Stimulated activated naive CD8-positive, alpha-beta T cell treated with anti-CD3 and anti-CD28 coated beads, Interleukin-15, amount 100 ng/mL, for 72 hours (primary cell): ENCODE measurements at regions not wholly inside any gene's neighbourhood (a gene's known extent, or its start where the extent isn't known, plus 50 kb on each side); places are given as distances from the start of the nearest gene placed in this dataset.
"Not testable (repeated sequence)": the region's sequence is repeated elsewhere in the genome, so short reads cannot be mapped to it uniquely, and the experiment has no call there.

Experiments
- ATAC-seq: fragments of 150-1000 bp; cut with Tn5 transposase; 2 replicates; pipeline ENCODE4 v1.10.0; 2021; ENCODE audit warnings: mild to moderate bottlenecking, moderate library complexity
- DNase-seq, 2 donors: peaks; one replicate each; pipeline ENCODE4 v3.0.0; 2021 to 2022
- H3K27ac Mint-ChIP-seq, 2 donors: one replicate each; pipeline ENCODE4 v1.8.0; 2022; ENCODE audit warnings: mild to moderate bottlenecking in 2 of 2, mixed read lengths in 2 of 2, moderate library complexity in 2 of 2
- H3K27me3 Mint-ChIP-seq: one replicate; pipeline ENCODE4 v1.8.0; 2022; ENCODE audit warnings: mixed read lengths
- H3K4me1 Mint-ChIP-seq: one replicate; pipeline ENCODE4 v1.8.0; 2022; ENCODE audit warnings: mild to moderate bottlenecking, mixed read lengths
- H3K4me3 Mint-ChIP-seq, 2 donors: one replicate each; pipeline ENCODE4 v1.8.0; 2022; ENCODE audit warnings: mild to moderate bottlenecking in 2 of 2, mixed read lengths in 2 of 2, moderate library complexity in 1 of 2
- H3K9me3 Mint-ChIP-seq, 2 donors: one replicate each; pipeline ENCODE4 v1.8.0; 2022; ENCODE audit warnings: mixed read lengths in 2 of 2

DNA sequence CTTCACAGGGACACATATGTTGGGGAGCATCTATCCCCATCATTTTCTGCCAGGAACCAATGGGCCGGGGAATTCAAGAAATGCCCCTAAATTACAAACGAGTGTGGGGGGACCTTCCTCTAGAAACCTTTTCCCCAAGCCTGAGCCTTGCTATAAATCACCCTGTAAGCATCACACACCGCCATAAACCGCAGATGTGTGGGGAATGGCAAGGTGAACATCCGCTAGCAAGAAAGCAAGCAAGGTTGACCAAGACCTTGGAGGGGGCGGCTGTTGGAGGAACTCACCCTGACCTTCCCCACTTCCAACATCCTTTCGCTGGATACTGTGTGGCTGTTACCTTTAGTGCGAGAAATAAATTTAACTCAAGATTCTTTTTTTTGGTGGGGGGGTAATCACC is 693.3 kb upstream of the TBX3 start:
- DNase-seq (no peak), ATAC-seq (no peak)
- H3K4me3 Mint-ChIP-seq = no peak overlapping the region
- H3K27me3 Mint-ChIP-seq = peaks cover 20% of the 10 kb centered on the region
- H3K27ac Mint-ChIP-seq = no peak overlapping the region
- peaks cover 6 to 15% of the 10 kb centered on the region in 2 donors for H3K9me3 Mint-ChIP-seq
- peaks cover 12% of the 10 kb centered on the region for H3K4me1 Mint-ChIP-seq

- peaks cover 12% of the 10 kb centered on the region for H3K4me1 Mint-ChIP-seq
- H3K27me3 Mint-ChIP-seq = peaks cover 4% of the 10 kb centered on the region
- peak overlapping the region; percentile 24 to 64 for H3K4me3 Mint-ChIP-seq
- ATAC-seq (peak; percentile 92), DNase-seq (peak; percentile 6 to 14)
- peak overlapping the region in 1 of 2 donors; percentile 30 for H3K27ac Mint-ChIP-seq
- peaks cover 6 to 20% of the 10 kb centered on the region in 2 donors for H3K9me3 Mint-ChIP-seq
Measured at GRCh38 chr12:115375186-115375991, 691.4 kb upstream of the TBX3 start.

- ATAC-seq = peak; percentile 47
- Mint-ChIP-seq H3K27ac (peak overlapping the region in 1 of 2 donors; percentile 19), H3K4me1 (peaks cover 12% of the 10 kb centered on the region), H3K9me3 (peaks cover 6 to 20% of the 10 kb centered on the region in 2 donors), H3K4me3 (peak overlapping the region; percentile 24 to 64), H3K27me3 (no peaks in the 10 kb centered on the region)
- DNase-seq = no peak
Measured at GRCh38 chr12:115374480-115375185, 690.7 kb upstream of the TBX3 start.

GRCh38 chr12:115371711-115372110 is 687.7 kb upstream of the TBX3 start:
- peaks cover 11 to 20% of the 10 kb centered on the region in 2 donors for H3K9me3 Mint-ChIP-seq
- H3K27ac Mint-ChIP-seq = no peak overlapping the region
- H3K27me3 Mint-ChIP-seq = no peaks in the 10 kb centered on the region
- ATAC-seq = no peak
- peaks cover 12% of the 10 kb centered on the region for H3K4me1 Mint-ChIP-seq
- no peak overlapping the region for H3K4me3 Mint-ChIP-seq
- DNase-seq = no peak

GRCh38 chr12:115370650-115371049 is 686.7 kb upstream of the TBX3 start:
- Mint-ChIP-seq H3K9me3 (peaks cover 19 to 28% of the 10 kb centered on the region in 2 donors), H3K4me1 (peaks cover 11% of the 10 kb centered on the region), H3K27me3 (no peaks in the 10 kb centered on the region), H3K4me3 (no peak overlapping the region), H3K27ac (no peak overlapping the region)
- DNase-seq = no peak
- no peak for ATAC-seq

GRCh38 chr12:115370207-115370606 is 686.2 kb upstream of the TBX3 start:
- peaks cover 23 to 28% of the 10 kb centered on the region in 2 donors for H3K9me3 Mint-ChIP-seq
- DNase-seq = no peak
- no peak for ATAC-seq
- H3K4me3 Mint-ChIP-seq = no peak overlapping the region
- peaks cover 6% of the 10 kb centered on the region for H3K4me1 Mint-ChIP-seq
- peak overlapping the region in 1 of 2 donors; percentile 29 for H3K27ac Mint-ChIP-seq
- H3K27me3 Mint-ChIP-seq = no peaks in the 10 kb centered on the region

DNA sequence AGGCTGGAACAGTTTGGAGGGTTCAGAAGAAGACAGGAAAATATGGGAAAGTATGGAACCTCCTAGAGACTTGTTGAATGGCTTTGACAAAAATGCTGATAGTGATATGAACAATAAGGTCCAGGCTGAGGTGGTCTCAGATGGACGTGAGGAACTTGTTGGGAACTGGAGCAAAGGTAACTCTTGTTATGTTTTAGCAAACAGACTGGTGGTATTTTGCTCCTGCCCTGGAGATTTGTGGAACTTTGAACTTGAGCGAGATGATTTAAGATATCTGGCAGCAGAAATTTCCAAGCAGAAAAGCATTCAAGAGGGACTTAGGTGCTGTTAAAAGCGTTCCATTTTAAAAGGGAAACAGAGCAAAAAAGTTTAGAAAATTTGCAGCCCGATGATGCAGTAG is 682.3 kb upstream of the TBX3 start:
- not testable (repeated sequence) for ATAC-seq, DNase-seq, H3K4me3 Mint-ChIP-seq, H3K27me3 Mint-ChIP-seq, H3K4me1 Mint-ChIP-seq, H3K27ac Mint-ChIP-seq
- H3K9me3 Mint-ChIP-seq = peaks cover 12 to 24% of the 10 kb centered on the region in 2 donors

DNA sequence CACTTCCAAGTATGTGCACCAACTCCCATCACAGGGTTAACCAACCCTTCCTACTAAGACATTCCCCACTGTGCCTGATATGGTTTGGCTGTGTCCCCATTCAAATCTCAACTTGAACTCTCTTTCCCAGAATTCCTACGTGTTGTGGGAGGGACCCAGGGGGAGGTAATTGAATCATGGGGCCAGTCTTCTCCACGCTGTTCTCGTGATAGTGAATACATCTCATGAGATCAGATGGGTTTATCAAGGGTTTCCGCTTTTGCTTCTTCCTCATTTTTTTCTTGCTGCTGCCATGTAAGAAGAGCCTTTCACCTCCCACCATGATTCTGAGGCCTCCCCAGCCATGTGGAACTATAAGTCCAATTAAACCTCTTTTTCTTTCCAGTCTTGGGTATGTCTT is 681.8 kb upstream of the TBX3 start:
- peaks cover 12 to 24% of the 10 kb centered on the region in 2 donors for H3K9me3 Mint-ChIP-seq
- DNase-seq, H3K27ac Mint-ChIP-seq, H3K4me3 Mint-ChIP-seq, H3K27me3 Mint-ChIP-seq, ATAC-seq, H3K4me1 Mint-ChIP-seq: not testable (repeated sequence)

DNA sequence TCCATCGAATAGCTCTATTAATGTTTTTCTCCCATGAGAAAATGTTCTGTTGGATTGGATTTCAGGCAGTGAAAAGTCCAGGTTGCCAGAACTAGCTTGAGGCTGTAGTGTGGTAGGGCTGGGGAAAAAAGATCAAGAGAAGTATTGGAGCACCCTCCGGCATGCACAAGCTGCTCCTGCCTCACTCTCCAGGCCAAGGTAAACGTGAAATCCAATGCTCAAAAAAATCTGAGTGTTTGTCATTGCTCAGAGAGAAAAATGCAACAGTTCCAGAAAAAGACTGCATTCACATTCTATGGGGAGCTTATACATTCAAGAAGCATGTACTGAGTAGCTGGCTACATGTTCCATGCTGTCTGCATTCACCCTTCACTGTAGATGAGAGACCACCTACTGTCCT is 680.9 kb upstream of the TBX3 start:
- Mint-ChIP-seq H3K4me1 (no peaks in the 10 kb centered on the region), H3K27me3 (no peaks in the 10 kb centered on the region), H3K27ac (no peak overlapping the region), H3K9me3 (peaks cover 12 to 24% of the 10 kb centered on the region in 2 donors), H3K4me3 (no peak overlapping the region)
- no peak for DNase-seq
- no peak for ATAC-seq

- DNase-seq (no peak), ATAC-seq (no peak)
- no peak overlapping the region for H3K4me3 Mint-ChIP-seq
Measured at GRCh38 chr12:115362339-115362976, 678.5 kb upstream of the TBX3 start.

DNA sequence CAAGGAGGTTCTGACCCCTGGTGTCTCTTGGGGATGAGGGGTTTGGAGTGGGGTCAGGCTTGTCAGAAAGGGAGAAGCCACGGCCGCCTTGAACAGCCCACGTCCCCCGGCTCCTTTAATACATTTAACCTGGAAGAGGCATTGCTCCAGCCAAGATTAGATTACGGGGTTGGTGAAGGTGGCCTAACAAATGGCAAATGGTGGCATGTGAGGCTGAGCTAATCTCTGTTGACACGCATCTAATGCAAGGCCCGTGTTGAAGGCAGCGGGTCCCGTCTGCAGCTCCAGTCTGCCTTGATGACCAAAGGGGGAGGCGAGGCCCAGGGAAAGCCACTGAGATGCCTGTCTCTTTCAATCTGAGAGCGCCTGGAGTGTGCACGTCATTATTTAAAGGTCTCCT is 673.7 kb upstream of the TBX3 start:
- Mint-ChIP-seq H3K4me1 (no peaks in the 10 kb centered on the region), H3K9me3 (peaks cover 5 to 12% of the 10 kb centered on the region in 2 donors), H3K27ac (no peak overlapping the region), H3K27me3 (no peaks in the 10 kb centered on the region), H3K4me3 (no peak overlapping the region)
- DNase-seq (no peak), ATAC-seq (no peak)

More at GRCh38 chr12:115362339-115362976, 678.5 kb upstream of the TBX3 start:
- H3K27ac Mint-ChIP-seq = no peak overlapping the region
- H3K27me3 Mint-ChIP-seq = no peaks in the 10 kb centered on the region
- H3K9me3 Mint-ChIP-seq = peaks cover 12 to 20% of the 10 kb centered on the region in 2 donors
- H3K4me1 Mint-ChIP-seq = no peaks in the 10 kb centered on the region

GRCh38 chr12:115355301-115355700 is 671.3 kb upstream of the TBX3 start:
- DNase-seq (no peak), ATAC-seq (no peak)
- no peak overlapping the region for H3K27ac Mint-ChIP-seq
- no peaks in the 10 kb centered on the region for H3K27me3 Mint-ChIP-seq
- H3K9me3 Mint-ChIP-seq = peaks cover 0 to 12% of the 10 kb centered on the region in 2 donors
- H3K4me1 Mint-ChIP-seq = no peaks in the 10 kb centered on the region
- H3K4me3 Mint-ChIP-seq = no peak overlapping the region

DNA sequence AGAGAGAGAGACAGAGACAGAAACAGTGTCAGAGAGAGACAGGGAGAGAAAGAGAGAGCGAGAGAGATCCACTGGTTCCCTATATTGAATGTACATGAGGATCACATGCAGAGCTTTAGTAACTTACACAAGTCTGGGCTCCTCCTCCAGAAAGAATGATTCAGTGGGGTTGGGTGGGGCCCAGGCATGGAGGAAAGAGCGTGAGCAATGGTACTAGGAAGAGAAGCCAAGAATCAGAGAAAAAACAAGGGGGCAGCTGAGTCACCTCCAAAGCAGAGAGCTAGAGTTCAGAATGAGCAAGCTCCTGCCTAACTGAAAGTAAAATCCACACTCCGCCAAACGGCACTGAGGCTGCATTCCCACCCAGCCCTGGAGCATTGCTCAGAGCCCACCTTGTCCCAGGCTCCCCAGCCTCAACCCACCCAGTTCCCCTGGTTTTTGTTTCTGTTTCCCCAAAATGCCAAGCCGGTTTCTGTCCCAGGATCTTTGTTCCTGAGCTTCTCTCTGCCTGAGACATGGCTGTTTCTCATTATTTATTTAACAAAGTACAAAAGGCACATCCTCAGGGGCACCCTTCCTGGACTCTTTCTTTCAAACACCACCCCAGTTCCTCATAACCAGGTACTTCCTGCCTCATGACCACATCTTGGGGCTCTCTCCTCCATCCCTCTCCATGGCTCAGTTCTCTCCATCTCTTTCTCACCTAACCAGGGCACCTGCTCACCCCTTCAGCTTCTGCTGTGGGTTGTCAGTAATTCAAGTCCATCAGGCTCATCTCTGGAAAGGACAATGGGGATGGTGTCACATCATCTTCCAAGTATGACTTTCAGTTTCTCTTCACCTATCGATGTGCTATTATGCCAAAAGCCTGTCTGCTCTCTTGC is 670.3 kb upstream of the TBX3 start:
- ATAC-seq (peak; percentile 59), DNase-seq (no peak)
- Mint-ChIP-seq H3K27ac (peak overlapping the region; percentile 74 to 83), H3K27me3 (no peaks in the 10 kb centered on the region), H3K9me3 (peaks cover 0 to 12% of the 10 kb centered on the region in 2 donors), H3K4me1 (no peaks in the 10 kb centered on the region), H3K4me3 (peak overlapping the region; percentile 50 to 63)

GRCh38 chr12:115353467-115353866 is 669.5 kb upstream of the TBX3 start:
- DNase-seq (no peak), ATAC-seq (no peak)
- H3K9me3 Mint-ChIP-seq = peaks cover 0 to 12% of the 10 kb centered on the region in 2 donors
- no peak overlapping the region for H3K4me3 Mint-ChIP-seq
- H3K4me1 Mint-ChIP-seq = no peaks in the 10 kb centered on the region
- H3K27me3 Mint-ChIP-seq = no peaks in the 10 kb centered on the region
- H3K27ac Mint-ChIP-seq = no peak overlapping the region

DNA sequence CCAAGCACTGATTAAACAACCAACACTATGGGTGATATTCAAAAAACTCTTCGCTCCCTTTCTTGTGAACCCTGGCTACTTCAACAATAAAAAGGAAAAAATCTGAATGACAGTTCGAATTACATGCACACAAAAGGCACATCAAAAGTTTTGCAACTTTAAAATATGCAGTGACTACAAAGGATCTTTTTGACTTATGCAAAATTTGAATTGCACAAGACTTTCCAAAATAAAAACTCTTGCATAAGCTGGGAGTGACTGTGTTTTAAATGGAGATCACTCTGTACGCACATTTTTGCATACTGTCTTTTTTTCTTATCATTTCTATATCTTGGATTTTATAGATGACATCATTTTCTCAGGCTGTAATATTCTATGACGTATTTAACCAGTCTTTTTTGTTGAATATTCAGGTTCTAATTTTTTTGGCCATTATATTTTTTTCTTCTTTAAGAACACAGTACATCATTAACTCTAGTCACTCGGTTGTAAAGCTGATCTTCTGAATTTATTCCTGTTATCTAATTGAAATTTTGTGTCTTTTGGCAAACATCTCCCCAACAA is 667.6 kb upstream of the TBX3 start:
- Mint-ChIP-seq H3K27me3 (no peaks in the 10 kb centered on the region), H3K9me3 (peaks cover 0 to 12% of the 10 kb centered on the region in 2 donors), H3K27ac (no peak overlapping the region), H3K4me1 (no peaks in the 10 kb centered on the region), H3K4me3 (no peak overlapping the region)
- ATAC-seq (no peak), DNase-seq (no peak)
